ENCODE measurements at regions not wholly inside any gene's neighbourhood (a gene's known extent, or its start where the extent isn't known, plus 50 kb on each side); places are given as distances from the start of the nearest gene placed in this dataset.
"Not testable (repeated sequence)": the region's sequence is repeated elsewhere in the genome, so short reads cannot be mapped to it uniquely, and the experiment has no call there.

- DNase-seq: no peak
These were observed 115.2 kb upstream of the PITRM1 start for GRCh38 chr10:3287572-3288445.

GRCh38 chr10:3282674-3283017, 110.1 kb upstream of the PITRM1 start:
- DNase-seq: no peak

DNA sequence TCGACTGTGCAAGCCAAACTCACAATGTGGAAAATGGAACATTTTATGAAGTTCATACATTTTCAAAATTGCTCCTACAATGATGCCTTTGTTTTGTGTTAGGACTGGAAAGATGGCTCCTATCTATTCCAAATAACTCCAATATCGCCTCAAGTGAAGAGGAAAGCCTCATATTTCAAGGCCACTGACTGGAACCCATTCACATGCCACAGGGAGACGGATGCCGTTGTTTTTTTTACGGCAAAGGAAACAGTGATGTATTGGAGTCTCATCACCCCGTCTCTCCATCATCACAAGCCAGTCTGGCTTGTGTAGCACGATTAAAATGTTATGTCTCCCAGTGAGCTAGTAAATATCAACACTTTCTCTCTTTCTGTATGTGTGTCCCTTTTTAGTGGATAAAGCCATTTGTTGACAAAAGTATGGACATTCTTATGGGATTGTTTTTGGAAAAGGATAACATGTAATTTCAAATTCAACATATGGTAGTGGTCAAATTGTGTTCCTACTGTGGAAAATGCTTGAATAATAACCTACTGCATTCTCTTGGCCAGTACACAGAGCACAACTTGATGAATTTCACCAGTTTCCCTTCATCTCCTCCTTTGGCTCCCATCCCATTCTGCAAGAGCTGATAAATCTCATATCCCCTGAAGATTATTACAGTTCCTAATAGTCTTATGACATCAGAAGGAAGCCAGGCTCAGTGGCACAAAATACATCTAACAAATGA, 109.5 kb upstream of the PITRM1 start:
- DNase-seq: no peak

- no peak for DNase-seq
These were observed 106.2 kb upstream of the PITRM1 start for GRCh38 chr10:3278771-3279170.

- DNase-seq: no peak
These were observed 105.0 kb upstream of the PITRM1 start for GRCh38 chr10:3277566-3277965.

DNA sequence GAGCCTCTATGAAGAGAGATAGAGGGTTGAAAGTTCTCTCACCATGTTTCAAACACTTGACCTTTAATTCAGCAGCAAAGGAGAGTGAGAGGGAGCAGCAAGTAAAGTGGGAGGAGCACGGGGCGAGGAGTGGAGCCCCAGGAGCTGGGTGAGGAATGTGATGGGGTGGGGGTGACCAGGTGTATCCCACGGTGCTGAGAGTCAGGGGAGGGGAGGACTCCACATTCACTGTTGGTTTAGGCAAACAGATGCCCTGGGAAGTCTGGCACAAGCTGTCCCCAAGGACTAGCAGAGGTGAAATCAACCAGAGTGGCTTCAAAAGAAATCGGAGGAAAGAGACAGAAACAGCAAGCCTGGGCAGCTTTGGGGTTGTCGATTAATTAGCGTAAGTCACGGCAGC, 101.8 kb upstream of the PITRM1 start:
- no peak for DNase-seq

- DNase-seq: no peak
These were observed 101.4 kb upstream of the PITRM1 start for GRCh38 chr10:3273966-3274365.

DNA sequence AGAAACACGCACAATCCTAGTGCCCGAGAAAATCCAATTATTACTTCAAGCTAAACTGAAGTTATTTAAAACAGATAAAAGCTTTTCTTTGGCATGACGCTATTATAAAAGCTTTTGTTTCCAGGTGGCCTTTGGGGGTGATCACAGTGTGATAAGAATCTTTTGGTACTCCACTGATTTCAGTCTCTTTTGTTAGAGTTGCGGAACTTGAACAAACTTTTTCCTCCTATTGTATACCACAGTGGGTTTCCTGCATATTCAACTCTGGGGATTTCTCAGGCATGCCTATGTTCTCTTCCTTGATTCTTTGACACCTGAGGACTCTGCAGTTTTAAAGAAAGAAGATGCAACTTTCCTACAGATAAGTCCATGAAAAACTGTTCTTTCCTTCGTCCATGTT, 99.7 kb upstream of the PITRM1 start:
- DNase-seq: no peak

GRCh38 chr10:3271354-3272115, 99.0 kb upstream of the PITRM1 start:
- DNase-seq: no peak

GRCh38 chr10:3270577-3271316, 98.2 kb upstream of the PITRM1 start:
- DNase-seq: no peak

- no peak for DNase-seq
These were observed 95.4 kb upstream of the PITRM1 start for GRCh38 chr10:3268025-3268424.

DNA sequence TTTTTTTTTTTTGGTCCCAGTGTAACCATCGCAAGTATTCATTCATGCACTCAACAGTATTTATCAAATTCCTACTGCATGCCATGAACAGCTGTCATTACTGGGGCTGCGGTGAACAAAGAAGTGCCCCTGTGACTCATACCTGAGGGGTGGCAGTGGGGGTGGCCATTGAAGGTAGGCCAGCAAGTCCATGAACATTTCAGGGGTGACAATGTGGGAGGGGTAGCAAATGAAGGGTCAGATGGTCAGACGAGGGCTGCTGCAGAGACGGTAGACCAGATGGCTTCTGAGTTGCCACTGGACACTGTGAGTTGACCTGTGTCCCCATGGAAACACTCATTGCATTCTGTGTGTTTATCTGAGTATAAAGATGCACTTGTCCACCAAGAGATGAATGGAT, 92.5 kb upstream of the PITRM1 start:
- no peak for DNase-seq

GRCh38 chr10:3264161-3264761, 91.7 kb upstream of the PITRM1 start:
- no peak for DNase-seq

GRCh38 chr10:3263747-3264146, 91.2 kb upstream of the PITRM1 start:
- DNase-seq: no peak

GRCh38 chr10:3263082-3263481, 90.5 kb upstream of the PITRM1 start:
- DNase-seq: no peak

DNA sequence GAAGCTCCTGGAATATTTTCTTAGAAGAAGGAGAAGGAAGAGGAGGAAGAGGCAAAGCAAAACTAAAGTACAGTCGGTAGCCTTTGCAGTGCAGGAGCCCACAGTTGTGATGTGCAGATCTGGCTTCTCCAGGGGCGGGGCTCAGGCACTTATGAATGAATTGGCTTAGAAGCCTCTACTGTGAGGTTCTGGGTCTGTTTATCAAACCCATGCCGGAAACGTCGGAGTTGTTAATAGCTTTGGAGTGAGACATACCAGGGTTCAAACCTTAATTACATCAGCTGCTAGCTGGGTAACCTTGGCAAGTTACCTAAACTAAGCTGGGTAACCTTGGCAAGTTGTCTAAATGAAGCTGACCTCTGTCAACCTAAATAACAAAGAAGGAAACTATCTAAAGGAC, 89.3 kb upstream of the PITRM1 start:
- DNase-seq: no peak

DNA sequence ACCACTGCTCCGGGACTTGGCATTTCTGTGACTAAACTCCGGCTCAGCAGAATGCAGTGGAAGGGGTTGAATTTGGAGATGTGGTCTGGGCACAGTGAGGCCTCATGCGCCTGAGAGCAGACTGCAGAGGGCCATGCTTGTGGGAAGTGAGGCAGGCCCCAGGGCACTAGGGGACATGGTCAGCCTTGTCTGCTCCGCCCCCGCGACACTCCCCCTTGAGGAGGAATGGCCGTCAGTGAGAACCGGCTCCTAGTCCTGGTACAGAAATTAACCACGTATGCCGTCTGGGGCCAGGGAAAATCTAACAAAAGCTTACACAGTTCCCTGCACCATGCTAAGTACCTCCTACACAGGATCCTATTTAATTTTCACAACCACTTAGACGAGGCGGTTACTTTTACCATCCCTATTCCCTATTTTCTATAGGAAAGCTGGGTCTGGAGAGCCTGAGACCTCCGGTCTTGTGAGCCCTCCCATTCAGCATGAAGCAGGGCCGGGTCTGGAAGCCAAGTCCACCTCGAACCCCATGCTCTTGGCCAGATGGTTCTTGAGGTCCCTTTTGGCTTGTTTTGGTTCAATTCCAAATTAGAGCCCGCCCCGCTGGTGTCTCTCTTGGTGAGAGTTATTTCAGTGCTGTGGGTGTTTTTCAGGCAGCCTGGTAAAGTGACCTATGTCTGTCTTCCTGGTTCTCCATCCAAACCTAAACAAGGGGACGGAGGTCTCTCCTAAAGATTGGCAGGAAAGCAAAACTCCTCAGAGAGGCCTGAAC, 87.7 kb upstream of the PITRM1 start:
- DNase-seq: no peak

DNA sequence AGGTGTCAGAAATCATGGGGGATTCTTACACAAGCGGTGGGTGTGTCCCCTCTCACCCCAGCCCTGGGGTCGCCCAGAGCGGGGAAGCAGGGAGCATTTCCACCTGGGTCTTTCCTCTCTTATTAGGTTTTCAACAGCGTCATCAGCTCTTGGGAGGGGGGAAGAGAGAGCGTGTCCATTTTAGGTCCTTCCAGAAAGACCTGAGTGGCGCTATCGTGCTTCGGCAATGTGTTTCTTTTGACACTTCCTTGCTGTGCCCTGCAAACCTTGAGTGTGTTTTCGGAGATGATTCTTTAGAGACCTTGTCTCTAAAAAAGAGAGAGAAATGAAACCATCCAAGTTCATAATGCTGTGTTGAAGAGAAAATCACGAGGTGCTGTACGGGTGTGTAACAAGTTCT, 86.9 kb upstream of the PITRM1 start:
- DNase-seq: no peak

DNA sequence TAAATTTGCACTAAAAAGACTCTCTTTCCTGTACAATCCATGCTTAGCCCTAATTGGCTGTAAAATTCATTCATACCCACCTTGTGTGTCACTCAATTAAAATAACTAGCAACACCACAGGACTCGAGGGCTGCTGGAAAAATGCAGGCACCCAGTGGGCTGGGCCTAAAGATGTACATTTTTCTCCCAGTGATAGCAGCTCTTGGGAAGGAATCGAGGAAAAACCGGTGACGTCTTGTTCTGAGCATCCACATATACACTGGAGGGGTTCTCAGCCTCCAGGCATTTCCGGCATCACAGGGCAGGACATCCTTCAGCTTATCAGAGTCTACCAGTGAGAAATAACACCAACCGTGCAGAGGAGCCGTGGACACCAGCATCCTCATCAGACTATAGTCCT, 85.8 kb upstream of the PITRM1 start:
- DNase-seq: no peak

DNA sequence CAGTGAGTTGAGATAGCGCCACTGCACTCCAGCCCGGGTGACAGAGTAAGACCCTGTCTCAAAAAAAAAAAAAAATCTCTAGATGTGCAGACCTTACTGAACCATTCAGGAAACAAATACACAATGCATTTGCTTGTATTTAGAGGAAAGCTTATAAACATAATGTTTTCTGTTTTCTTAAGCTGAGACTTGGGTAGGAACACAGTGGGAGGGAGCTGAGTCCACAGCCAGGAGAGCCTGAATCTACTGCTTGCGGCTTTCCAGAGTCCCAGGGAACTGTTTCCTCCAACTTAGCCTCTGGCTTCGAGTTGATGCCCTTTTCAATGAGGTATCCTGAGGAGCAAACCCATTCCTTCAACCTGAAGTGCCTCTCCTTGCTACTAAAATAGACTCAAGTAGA, 83.0 kb upstream of the PITRM1 start:
- no peak for DNase-seq

DNA sequence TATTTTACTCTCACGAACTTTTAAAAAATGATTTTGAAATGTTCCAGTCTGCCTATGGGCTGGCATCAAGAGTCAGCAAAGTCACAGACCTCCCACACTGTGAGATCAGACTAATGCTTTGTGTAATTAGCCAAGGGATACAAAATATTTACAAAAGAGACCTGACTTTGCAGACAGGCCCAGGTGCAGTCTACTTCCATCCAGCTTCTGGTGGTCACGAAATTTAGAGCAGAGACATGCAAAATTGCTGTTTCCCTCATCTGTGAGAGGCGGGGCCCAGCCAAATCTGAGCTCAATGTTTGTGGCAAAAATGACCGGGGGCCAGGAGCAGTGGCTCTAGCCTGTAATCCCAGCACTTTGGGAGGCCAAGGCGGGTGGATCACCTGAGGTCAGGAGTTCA, 82.5 kb upstream of the PITRM1 start:
- no peak for DNase-seq

DNA sequence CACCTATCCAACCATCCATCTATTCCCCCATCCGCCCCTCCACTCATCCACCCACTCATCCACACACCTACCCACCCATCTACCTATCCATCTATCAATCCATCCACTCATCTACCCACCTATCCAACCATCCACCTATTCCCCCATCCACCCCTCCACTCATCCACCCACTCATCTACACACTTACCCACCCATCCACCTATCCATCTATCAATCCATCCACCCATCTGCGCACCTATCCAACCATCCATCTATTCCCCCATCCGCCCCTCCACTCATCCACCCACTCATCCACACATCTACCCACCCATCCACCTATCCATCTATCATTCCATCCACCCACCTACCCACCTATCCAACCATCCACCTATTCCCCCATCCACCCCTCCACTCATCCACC, 81.4 kb upstream of the PITRM1 start:
- not testable (repeated sequence) for DNase-seq

Data from NCI-H1417 treated with DMSO at 0.1 percent for 48 hours (cell line).